CD14-positive monocyte (primary cell): ENCODE measurements at regions not wholly inside any gene's neighbourhood (a gene's known extent, or its start where the extent isn't known, plus 50 kb on each side); places are given as distances from the start of the nearest gene placed in this dataset.

ENCODE experiments used
- DNase-seq, 3 donors: peaks; one replicate each; pipeline ENCODE4 v3.0.0-alpha.2; 2011 to 2022
- H2AFZ ChIP-seq: 2 replicates; pipeline ENCODE4 v1.6.0; 2012; ENCODE audit warnings: mild to moderate bottlenecking, low read depth, low read length, inconsistent platforms; ENCODE audit not compliant: insufficient read depth, poor library complexity, severe bottlenecking
- H3K27ac ChIP-seq, 2 donors: 1 replicate in 1 of 2; 2 replicates in 1 of 2; pipeline ENCODE4 v1.5.1; 2012 to 2013; ENCODE audit warnings: low read length in 2 of 2, control low read depth in 1 of 2, inconsistent platforms in 1 of 2, low read depth in 1 of 2, mild to moderate bottlenecking in 1 of 2
- H3K27me3 ChIP-seq, 2 donors: one replicate each; pipeline versions ENCODE4 v1.6.0 to v1.6.1; 2011 to 2013; ENCODE audit warnings: low read length in 2 of 2; ENCODE audit not compliant: control insufficient read depth in 2 of 2, insufficient read depth in 2 of 2
- H3K36me3 ChIP-seq, 2 donors: replicated peaks in 1 of 2; 1 replicate in 1 of 2; 2 replicates in 1 of 2; pipeline versions ENCODE4 v1.5.1 to v1.6.1; 2012 to 2013; ENCODE audit warnings: low read length in 2 of 2, control low read depth in 1 of 2, inconsistent platforms in 1 of 2, mild to moderate bottlenecking in 1 of 2; ENCODE audit not compliant: insufficient read depth in 2 of 2, control insufficient read depth in 1 of 2
- H3K4me1 ChIP-seq, 2 donors: 1 replicate in 1 of 2; 2 replicates in 1 of 2; pipeline versions ENCODE4 v1.5.1 to v1.6.1; 2012 to 2013; ENCODE audit warnings: low read length in 2 of 2, control low read depth in 1 of 2, inconsistent platforms in 1 of 2, mild to moderate bottlenecking in 1 of 2, moderate library complexity in 1 of 2; ENCODE audit not compliant: insufficient read depth in 2 of 2, control insufficient read depth in 1 of 2
- H3K4me2 ChIP-seq: replicated peaks from 2 replicates; pipeline ENCODE3; 2012; ENCODE audit warnings: low read length, moderate library complexity, mild to moderate bottlenecking; ENCODE audit not compliant: poor library complexity, severe bottlenecking; ENCODE audit errors: extremely low read depth
- H3K4me3 ChIP-seq, 3 experiments: fragments of 200-600 bp in 1 of 3; sonication (generic) in 1 of 3; replicated peaks in 1 of 3; 1 replicate in 2 of 3; 2 replicates in 1 of 3; pipeline ENCODE4 v1.5.1; 2011 to 2013; ENCODE audit warnings: low read length in 3 of 3, mild to moderate bottlenecking in 3 of 3, control low read depth in 2 of 3, low read depth in 2 of 3, inconsistent platforms in 1 of 3, moderate library complexity in 1 of 3
- H3K79me2 ChIP-seq: 2 replicates; pipeline ENCODE4 v1.6.0; 2012; ENCODE audit warnings: mild to moderate bottlenecking, control low read depth, inconsistent platforms, low read length, moderate library complexity; ENCODE audit not compliant: insufficient read depth
- H3K9ac ChIP-seq: 2 replicates; pipeline ENCODE4 v1.6.0; 2017; ENCODE audit warnings: low read length, mild to moderate bottlenecking; ENCODE audit not compliant: insufficient read depth, poor library complexity, severe bottlenecking
- H3K9me3 ChIP-seq, 2 donors: replicated peaks in 1 of 2; 1 replicate in 1 of 2; 2 replicates in 1 of 2; pipeline versions ENCODE4 v1.5.1 to v1.6.1; 2012 to 2013; ENCODE audit warnings: low read length in 2 of 2, control low read depth in 1 of 2; ENCODE audit not compliant: control insufficient read depth in 1 of 2, insufficient read depth in 1 of 2
- H4K20me1 ChIP-seq: 2 replicates; pipeline ENCODE4 v1.6.0; 2012; ENCODE audit warnings: mild to moderate bottlenecking, low read length, control low read depth, moderate library complexity; ENCODE audit not compliant: insufficient read depth
- H3K27ac Mint-ChIP-seq, 7 donors: one replicate each; pipeline ENCODE4 v1.8.0; 2020; ENCODE audit warnings: mild to moderate bottlenecking in 7 of 7, mixed read lengths in 7 of 7, moderate library complexity in 6 of 7, inconsistent platforms in 2 of 7
- H3K27me3 Mint-ChIP-seq, 3 donors: one replicate each; pipeline ENCODE4 v1.8.0; 2021 to 2022; ENCODE audit warnings: low read depth in 3 of 3, mild to moderate bottlenecking in 3 of 3, mixed read lengths in 3 of 3, moderate library complexity in 3 of 3, inconsistent platforms in 1 of 3
- H3K36me3 Mint-ChIP-seq, 2 donors: one replicate each; pipeline ENCODE4 v1.8.0; 2020; ENCODE audit warnings: mixed read lengths in 2 of 2, inconsistent platforms in 1 of 2, mild to moderate bottlenecking in 1 of 2
- H3K4me1 Mint-ChIP-seq: one replicate; pipeline ENCODE4 v1.8.0; 2020; ENCODE audit warnings: mild to moderate bottlenecking, mixed read lengths
- H3K4me3 Mint-ChIP-seq, 2 donors: one replicate each; pipeline ENCODE4 v1.8.0; 2020; ENCODE audit warnings: mild to moderate bottlenecking in 2 of 2, mixed read lengths in 2 of 2, moderate library complexity in 1 of 2
- H3K9me3 Mint-ChIP-seq, 7 donors: one replicate each; pipeline ENCODE4 v1.8.0; 2020 to 2022; ENCODE audit warnings: mixed read lengths in 7 of 7, mild to moderate bottlenecking in 6 of 7, moderate library complexity in 6 of 7, inconsistent platforms in 2 of 7
- WGBS: methylation state at CpG from one replicate; pipeline ENCODE4 v1.1.5; 2013; ENCODE audit warnings: missing lambda C conversion rate; ENCODE audit not compliant: insufficient coverage; 5-methylcytosine and 5-hydroxymethylcytosine counted together
- intact Hi-C, 2 donors: fragments of 100-400 bp; cut with micrococcal nuclease; formaldehyde crosslinking; loops; one replicate each; pipeline versions ENCODE4 v1.15.0 to v1.15.1; 2023
- TF ChIP-seq, protein P1 (sequence below): fragments of 200-600 bp; IDR thresholded peaks from one replicate; pipeline ENCODE4 v1.8.0; 2022; ENCODE audit warnings: antibody characterized with exemption, mild to moderate bottlenecking

GRCh38 chr18:53817976-53818950 lies 406.2 kb downstream of the MBD2 start:
- H3K9ac ChIP-seq = no peak overlapping the region
- H3K36me3 ChIP-seq = no peaks in the 10 kb centered on the region
- H4K20me1 ChIP-seq = no peaks in the 10 kb centered on the region
- H3K27me3 ChIP-seq = no peaks in the 10 kb centered on the region
- no peaks in the 10 kb centered on the region for H3K4me1 ChIP-seq
- no peak overlapping the region for H3K4me3 ChIP-seq
- H3K27ac ChIP-seq = no peak overlapping the region
- no peak overlapping the region for H3K4me3 Mint-ChIP-seq
- H3K4me1 Mint-ChIP-seq = no peaks in the 10 kb centered on the region
- no peaks in the 10 kb centered on the region for H3K36me3 Mint-ChIP-seq
- H3K27me3 Mint-ChIP-seq = peaks cover 0 to 1% (median 0%) of the 10 kb centered on the region in 3 donors
- TF ChIP-seq, protein P1, sequence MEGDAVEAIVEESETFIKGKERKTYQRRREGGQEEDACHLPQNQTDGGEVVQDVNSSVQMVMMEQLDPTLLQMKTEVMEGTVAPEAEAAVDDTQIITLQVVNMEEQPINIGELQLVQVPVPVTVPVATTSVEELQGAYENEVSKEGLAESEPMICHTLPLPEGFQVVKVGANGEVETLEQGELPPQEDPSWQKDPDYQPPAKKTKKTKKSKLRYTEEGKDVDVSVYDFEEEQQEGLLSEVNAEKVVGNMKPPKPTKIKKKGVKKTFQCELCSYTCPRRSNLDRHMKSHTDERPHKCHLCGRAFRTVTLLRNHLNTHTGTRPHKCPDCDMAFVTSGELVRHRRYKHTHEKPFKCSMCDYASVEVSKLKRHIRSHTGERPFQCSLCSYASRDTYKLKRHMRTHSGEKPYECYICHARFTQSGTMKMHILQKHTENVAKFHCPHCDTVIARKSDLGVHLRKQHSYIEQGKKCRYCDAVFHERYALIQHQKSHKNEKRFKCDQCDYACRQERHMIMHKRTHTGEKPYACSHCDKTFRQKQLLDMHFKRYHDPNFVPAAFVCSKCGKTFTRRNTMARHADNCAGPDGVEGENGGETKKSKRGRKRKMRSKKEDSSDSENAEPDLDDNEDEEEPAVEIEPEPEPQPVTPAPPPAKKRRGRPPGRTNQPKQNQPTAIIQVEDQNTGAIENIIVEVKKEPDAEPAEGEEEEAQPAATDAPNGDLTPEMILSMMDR = no peak
- no CpG with 5 or more reads among the region's 1 CpG for WGBS
- H3K4me2 ChIP-seq = no peak overlapping the region
- no peak overlapping the region for H3K27ac Mint-ChIP-seq
- DNase-seq = no peak
- no peak overlapping the region for H2AFZ ChIP-seq
- H3K9me3 ChIP-seq = peaks cover 4 to 24% of the 10 kb centered on the region in 2 donors
- intact Hi-C loops = no loop called here
- peaks cover 2 to 10% (median 5%) of the 10 kb centered on the region in 7 donors for H3K9me3 Mint-ChIP-seq
- no peaks in the 10 kb centered on the region for H3K79me2 ChIP-seq

DNA sequence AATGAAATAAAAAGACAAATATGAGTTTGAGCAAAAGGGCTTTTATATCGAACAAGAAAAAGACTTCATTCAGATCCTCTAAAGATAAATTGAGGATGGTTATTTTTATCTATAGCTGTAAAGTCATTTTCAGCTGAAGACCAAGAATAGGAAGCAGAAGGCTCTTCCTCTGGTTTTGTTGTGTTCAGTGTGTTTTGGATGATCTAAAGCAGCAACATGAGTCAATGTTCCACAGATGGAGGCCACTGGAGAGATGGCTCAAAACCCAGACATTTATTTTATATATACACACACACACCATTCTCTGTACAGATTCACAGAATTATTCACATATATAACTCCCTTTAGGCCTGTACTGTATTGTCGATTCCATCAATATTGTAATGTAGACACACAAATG lies 424.3 kb downstream of the MBD2 start:
- H3K27ac ChIP-seq = no peak overlapping the region
- peaks cover 12 to 13% of the 10 kb centered on the region in 2 donors for H3K9me3 ChIP-seq
- Mint-ChIP-seq H3K27ac (no peak overlapping the region), H3K36me3 (no peaks in the 10 kb centered on the region), H3K4me3 (no peak overlapping the region), H3K4me1 (no peaks in the 10 kb centered on the region), H3K27me3 (no peaks in the 10 kb centered on the region), H3K9me3 (peaks cover 0 to 12% (median 7%) of the 10 kb centered on the region in 7 donors)
- H3K4me1 ChIP-seq = no peaks in the 10 kb centered on the region
- no peak overlapping the region for H3K4me3 ChIP-seq
- intact Hi-C loops = no loop called here
- no peak for DNase-seq
- H3K36me3 ChIP-seq = no peaks in the 10 kb centered on the region
- no peak overlapping the region for H3K9ac ChIP-seq
- no peaks in the 10 kb centered on the region for H3K79me2 ChIP-seq
- no peaks in the 10 kb centered on the region for H4K20me1 ChIP-seq
- TF ChIP-seq, protein P1 = no peak
- no peaks in the 10 kb centered on the region for H3K27me3 ChIP-seq
- 100% methylated on average over 1 of the region's 2 CpGs for WGBS
- no peak overlapping the region for H2AFZ ChIP-seq
- H3K4me2 ChIP-seq = no peak overlapping the region
